ENCODE measurements at regions not wholly inside any gene's neighbourhood (a gene's known extent, or its start where the extent isn't known, plus 50 kb on each side); places are given as distances from the start of the nearest gene placed in this dataset.
"Not testable (repeated sequence)": the region's sequence is repeated elsewhere in the genome, so short reads cannot be mapped to it uniquely, and the experiment has no call there.

DNA sequence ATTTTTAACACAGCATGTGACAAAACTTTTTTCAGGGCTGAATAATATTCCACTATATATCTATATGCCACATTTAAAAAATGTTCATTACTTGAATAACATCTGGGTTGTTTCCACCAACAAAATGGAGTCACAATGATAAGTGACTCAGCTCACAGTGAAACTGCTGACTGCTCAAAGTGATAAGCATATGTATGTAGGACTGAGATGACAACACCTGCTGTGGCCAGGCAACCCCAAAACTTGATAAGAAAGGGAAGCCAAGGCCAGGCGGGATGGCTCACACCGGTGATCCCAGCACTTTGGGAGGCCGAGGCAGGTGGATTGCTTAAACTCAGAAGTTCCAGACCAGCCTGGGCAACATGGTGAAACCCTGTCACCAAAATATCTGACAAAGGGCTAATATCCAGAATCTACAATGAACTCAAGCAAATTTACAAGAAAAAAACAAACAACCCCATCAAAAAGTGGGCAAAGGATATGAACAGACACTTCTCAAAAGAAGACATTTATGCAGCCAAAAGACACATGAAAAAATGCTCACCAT lies 99.2 kb upstream of the TERB2 start:
- TF ChIP-seq SMC3 (IDR thresholded peaks at IDR 0.05; ENCODE audit: low read depth, low read length); MXI1 (IDR thresholded peaks at IDR 0.05; ENCODE audit: borderline replicate concordance, low read depth, low read length); CEBPB (IDR thresholded peaks at IDR 0.05; ENCODE audit: low read depth, low read length); POLR2A (IDR thresholded peaks at IDR 0.05; ENCODE audit: low read depth, low read length); MAFK (IDR thresholded peaks at IDR 0.05; ENCODE audit: low read depth, low read length); RAD21 (IDR thresholded peaks at IDR 0.05; ENCODE audit: low read length): not testable (repeated sequence)
- TF ChIP-seq, protein P1, sequence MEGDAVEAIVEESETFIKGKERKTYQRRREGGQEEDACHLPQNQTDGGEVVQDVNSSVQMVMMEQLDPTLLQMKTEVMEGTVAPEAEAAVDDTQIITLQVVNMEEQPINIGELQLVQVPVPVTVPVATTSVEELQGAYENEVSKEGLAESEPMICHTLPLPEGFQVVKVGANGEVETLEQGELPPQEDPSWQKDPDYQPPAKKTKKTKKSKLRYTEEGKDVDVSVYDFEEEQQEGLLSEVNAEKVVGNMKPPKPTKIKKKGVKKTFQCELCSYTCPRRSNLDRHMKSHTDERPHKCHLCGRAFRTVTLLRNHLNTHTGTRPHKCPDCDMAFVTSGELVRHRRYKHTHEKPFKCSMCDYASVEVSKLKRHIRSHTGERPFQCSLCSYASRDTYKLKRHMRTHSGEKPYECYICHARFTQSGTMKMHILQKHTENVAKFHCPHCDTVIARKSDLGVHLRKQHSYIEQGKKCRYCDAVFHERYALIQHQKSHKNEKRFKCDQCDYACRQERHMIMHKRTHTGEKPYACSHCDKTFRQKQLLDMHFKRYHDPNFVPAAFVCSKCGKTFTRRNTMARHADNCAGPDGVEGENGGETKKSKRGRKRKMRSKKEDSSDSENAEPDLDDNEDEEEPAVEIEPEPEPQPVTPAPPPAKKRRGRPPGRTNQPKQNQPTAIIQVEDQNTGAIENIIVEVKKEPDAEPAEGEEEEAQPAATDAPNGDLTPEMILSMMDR (conservative IDR thresholded peaks at IDR 0.05; ENCODE audit: low read depth, low read length), result not testable (repeated sequence)
